GM19025 (cell line): ENCODE measurements at regions not wholly inside any gene's neighbourhood (a gene's known extent, or its start where the extent isn't known, plus 50 kb on each side); places are given as distances from the start of the nearest gene placed in this dataset.
A peak's percentile ranks its signal among the peaks of the same experiment; 100 is the strongest.

Source experiments
- ATAC-seq: cut with Tn5 transposase; IDR thresholded peaks from one replicate; pipeline ENCODE4 v1.9.1; 2021; ENCODE audit warnings: mild to moderate bottlenecking, low read depth, moderate library complexity; ENCODE audit not compliant: unreplicated experiment

DNA sequence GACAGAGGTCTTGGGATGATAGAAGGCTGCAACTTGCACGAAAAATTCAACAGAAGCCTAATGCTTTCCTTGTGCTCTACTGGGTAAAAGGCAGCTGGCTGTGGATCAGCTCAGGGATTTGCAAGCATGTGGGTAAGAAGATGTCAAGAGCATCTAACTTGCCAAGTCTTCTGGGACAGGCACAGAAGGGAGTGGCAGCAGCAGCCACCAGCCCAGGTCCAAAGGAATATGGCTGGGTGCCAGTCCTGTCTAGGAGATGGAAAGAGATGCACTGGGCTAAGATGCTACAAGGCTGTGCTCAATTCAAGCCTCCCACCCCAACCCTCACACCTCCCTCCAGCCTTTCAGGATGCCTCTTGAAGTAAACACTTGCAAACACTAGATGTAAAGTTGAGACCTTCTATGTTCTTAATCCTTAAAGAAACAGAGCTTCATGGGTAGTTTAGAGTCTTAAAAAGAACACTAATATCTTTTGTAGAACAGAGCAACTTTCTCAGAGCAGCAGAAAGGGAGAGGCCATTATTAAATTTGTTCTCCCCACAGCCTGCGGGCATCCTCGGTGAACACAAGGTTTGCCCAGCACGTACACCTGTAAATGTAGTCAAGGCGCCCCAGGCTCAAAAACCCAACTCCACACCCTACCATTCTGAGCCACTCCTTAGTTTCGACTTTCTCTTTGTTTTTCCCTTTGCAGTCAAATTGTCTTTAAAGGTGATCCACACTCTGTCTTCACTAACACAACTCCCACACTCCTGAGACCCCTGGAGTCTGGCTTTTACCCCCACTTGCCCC is 64.6 kb upstream of the BCAR3 start:
- ATAC-seq: no peak

DNA sequence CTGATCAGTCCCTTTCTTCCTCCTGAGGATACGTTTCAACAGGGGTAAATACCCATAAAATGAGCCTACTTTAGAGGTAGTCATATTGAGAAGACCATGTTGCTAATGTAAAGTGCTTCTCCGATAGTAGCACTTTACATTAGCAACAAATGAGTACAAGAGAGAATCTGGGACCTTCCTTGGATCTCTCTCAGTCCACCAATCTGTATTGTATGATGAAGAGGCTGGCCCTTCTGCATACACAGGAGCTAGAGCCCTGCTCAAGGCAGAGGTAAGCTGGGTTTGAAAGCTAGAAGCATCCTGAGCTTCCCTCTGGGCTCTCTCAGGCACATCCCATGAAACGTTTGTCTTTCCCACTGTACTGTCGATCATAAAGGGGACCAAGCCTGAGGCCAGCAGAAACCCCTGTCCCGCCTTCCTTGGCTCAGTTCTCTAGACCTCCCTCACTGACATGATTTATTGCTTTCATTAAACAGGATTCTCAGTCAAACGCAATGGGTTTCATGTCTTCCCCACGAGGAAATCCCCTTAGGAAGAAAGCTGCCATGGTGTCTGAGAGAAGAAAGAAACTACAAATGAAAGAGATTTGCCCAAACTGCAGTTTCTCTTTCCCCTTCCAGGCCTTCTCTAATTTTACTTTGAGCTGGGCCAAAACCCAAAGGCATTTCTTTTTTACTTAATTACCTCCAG is 62.8 kb upstream of the BCAR3 start:
- peak; percentile 71 for ATAC-seq

DNA sequence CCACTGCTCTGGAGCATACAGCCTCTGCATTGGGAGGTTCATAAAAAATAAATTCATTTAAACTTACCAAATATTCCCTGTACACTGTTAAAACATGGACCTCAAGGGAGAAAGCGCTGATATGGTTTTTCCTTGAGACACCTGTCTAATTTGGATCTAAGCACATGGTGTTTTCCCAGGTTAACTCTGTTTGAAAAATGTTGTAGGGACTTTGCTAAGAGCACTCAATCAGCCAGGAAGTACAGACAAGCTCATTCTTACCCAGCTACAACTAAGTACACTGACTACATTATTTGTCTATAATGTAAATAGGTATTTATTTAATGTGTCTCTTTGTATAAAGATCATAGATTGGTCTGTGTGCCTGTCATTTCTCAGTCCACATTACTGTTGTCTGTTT is 61.8 kb upstream of the BCAR3 start:
- ATAC-seq: no peak

DNA sequence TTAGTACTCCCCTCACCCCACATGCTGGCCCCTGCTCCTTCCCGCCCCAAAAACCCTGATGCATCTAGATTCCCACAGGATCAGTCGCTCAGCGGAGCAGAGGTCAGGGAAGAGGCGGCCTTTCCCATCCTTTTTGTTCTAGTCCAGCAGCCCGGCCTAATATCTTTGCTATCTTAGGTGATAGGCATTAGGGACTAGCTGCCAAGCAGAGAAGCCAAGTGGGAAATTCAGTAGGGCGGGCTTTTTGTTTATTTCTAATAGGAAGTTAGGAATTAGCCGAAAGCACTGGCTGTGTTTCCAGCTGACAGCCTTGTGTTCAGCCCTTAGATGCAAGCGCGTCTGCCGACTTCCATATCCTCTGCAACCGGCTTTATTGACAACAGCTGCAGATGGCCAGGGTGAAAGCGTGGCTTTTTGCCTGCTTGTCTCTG is 59.0 kb upstream of the BCAR3 start:
- no peak for ATAC-seq

DNA sequence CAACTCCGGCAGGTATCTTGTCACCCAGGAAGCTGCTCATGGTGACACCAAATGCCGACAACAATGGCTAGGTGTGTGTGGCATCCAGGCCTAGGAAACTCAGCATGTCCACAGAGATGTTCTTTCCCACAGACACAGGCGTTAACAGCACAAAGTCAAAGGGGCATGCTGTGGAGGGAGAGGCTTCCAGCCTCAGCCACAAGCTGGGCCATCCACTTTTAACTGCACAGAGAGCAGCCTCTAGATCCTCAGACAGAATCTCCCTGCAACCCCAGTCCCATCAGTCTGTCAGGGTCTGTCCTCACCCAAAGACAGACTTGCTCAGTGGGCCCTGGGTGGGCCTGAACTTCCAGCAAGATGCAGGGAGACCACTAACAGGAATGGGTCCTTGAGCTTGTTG is 58.5 kb upstream of the BCAR3 start:
- ATAC-seq: no peak

DNA sequence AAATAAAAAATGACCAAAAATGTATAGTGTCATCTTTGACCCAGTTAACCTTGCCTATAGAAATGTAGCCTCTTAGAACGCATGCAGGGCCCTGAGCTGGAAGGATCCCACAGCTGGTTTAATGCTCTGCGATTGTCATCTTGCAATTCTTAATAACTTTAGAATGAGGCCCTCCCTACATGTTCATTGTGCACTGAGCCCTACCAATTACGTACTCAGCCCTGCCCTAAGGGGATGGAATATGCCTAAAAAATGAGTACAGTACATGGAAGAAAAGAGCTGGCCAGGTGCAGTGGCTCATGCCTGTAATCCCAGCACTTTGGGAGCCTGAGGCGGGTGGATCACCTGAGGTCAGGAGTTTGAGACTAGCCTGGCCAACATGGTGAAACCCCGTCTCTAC is 57.8 kb upstream of the BCAR3 start:
- ATAC-seq: no peak

DNA sequence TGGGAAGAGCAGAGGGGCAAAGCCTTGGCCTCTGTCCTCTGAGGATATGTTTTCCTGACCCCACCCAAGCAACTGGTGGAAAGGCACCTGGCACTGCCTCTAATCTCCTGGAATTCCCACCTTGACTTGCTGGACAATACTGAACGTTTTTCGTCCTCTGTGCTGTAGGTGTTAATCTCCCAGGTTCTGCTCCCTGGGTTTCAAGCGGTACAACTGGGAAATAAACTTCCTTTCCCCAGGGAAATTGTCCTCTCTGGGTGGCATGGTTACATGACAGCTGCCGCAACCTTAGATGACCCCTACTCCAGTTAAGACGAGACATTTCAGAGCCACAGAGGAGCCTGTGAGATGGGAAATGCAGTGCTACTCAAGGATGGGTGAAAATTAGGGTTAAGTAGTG is 57.3 kb upstream of the BCAR3 start:
- ATAC-seq: no peak

DNA sequence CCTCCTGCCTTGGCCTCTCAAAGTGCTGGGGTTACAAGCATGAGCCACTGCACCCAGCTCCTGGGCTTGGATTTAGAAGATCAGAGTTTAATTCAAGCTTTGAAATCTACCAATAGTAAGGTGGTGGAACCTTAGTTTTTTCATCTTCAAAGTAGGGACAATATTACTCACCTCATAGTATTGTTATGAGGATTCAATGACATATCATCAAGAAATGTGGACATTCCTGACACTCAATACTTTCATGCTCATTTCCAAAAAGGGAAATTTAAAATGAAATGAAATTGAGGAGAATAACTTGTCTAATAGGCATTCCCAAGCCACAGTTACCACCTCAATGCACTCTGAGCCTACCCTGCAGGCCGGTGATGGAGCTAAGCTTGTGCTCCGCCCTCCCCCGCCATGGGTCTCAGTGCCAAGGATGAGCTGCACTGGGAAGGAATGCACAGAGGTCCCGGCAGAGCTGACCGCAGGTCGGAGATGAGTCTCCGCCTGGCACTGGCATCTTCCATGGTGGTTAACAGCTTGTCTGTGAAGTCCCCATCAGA is 56.5 kb upstream of the BCAR3 start:
- ATAC-seq: no peak

DNA sequence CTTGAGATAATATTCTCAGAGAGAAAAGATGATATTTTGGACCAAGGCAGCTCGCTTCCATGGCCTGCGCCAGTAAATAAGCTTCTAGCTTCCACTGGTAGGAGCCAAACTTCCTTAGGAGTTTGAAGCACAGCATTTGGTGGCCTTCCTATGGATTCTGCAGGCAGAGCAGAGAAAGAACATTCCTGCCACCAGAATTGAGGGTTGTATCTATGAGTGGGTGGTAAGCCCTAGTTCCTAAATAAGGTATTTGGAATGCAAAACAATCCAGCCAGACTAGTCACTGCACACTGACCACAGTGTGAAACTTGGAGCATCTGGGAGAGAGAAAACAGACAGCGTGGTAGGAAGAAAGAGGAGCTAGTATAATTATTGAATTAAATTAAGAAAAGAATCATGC is 54.1 kb upstream of the BCAR3 start:
- no peak for ATAC-seq

DNA sequence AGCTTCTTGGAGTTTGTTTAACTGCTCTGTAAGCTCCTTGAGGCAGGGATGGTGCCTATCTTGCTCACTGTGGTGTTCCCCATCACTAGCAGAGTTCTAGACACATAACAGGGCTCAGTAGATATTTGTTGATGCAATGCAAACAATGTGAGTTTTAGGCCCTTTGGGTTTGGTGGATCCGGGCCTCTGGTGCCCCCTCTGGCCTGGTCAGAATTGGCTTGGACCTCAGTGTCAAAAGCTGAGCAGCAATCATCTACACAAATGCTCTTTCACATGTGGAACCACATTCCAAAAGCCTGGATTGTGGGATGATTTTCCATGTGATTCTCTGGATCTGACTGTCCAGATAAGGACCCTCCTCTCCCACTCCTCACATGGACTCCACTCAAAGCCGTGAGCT is 53.4 kb upstream of the BCAR3 start:
- ATAC-seq: no peak

DNA sequence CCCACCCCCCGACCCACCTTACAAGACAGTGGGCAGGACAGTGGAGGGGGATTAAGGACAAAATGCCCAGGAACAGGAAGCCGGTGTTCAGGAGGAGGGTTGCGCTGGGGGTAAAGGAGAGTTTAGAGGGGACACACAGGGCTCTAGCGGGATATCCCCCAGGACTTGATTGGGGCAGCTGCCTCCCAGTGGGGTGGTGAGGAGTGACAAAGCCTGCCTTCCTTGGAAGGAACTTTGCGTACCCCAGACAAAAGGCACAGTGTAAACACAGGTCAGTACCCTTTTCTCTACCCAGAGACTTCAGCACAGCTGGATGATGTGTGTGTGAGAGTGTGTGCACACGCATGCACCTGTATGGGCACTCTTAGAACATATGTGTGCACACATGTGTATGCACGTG is 51.7 kb upstream of the BCAR3 start:
- ATAC-seq: no peak

DNA sequence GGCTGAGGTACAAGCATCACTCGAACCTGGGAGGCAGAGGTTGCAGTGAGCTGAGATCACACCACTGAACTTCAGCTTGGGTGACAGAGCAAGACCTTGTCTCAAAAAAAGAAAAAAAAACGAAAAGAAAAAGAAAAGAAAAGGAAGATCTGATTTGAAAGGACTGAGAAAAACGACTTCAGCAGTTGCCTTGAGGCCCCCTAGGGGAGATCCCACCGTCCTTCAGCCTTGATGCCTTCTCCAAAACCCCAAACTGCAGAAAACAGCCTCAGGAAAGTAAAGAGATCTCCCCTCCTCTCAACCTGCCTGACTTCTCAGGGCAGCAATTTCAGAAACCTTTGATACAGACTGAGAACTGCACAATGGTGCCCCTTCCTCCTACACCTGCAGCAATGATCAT is 50.9 kb upstream of the BCAR3 start:
- no peak for ATAC-seq
